Naive B cell (primary cell): ENCODE measurements at regions not wholly inside any gene's neighbourhood (a gene's known extent, or its start where the extent isn't known, plus 50 kb on each side); places are given as distances from the start of the nearest gene placed in this dataset.
"Not testable (repeated sequence)": the region's sequence is repeated elsewhere in the genome, so short reads cannot be mapped to it uniquely, and the experiment has no call there.

ENCODE experiments used
- ATAC-seq, 2 donors: fragments of 150-1000 bp; cut with Tn5 transposase; 2 replicates each; pipeline ENCODE4 v1.10.0; 2021; ENCODE audit warnings: low read depth in 2 of 2, mild to moderate bottlenecking in 2 of 2, moderate library complexity in 2 of 2
- DNase-seq: peaks from one replicate; pipeline ENCODE4 v3.0.0; 2022
- H3K27ac Mint-ChIP-seq, 6 donors: one replicate each; pipeline ENCODE4 v1.8.0; 2020 to 2022; ENCODE audit warnings: mild to moderate bottlenecking in 6 of 6, mixed read lengths in 6 of 6, moderate library complexity in 5 of 6, inconsistent platforms in 2 of 6
- H3K27me3 Mint-ChIP-seq, 3 donors: one replicate each; pipeline ENCODE4 v1.8.0; 2021 to 2022; ENCODE audit warnings: mixed read lengths in 3 of 3, mild to moderate bottlenecking in 1 of 3
- H3K36me3 Mint-ChIP-seq, 2 donors: one replicate each; pipeline ENCODE4 v1.8.0; 2020 to 2022; ENCODE audit warnings: mixed read lengths in 2 of 2, inconsistent platforms in 1 of 2, mild to moderate bottlenecking in 1 of 2
- H3K4me1 Mint-ChIP-seq, 3 donors: one replicate each; pipeline ENCODE4 v1.8.0; 2020 to 2022; ENCODE audit warnings: mixed read lengths in 3 of 3, inconsistent platforms in 1 of 3, mild to moderate bottlenecking in 1 of 3, moderate library complexity in 1 of 3
- H3K4me3 Mint-ChIP-seq, 8 donors: one replicate each; pipeline ENCODE4 v1.8.0; 2020 to 2022; ENCODE audit warnings: mild to moderate bottlenecking in 8 of 8, mixed read lengths in 8 of 8, moderate library complexity in 8 of 8, inconsistent platforms in 2 of 8
- H3K9me3 Mint-ChIP-seq, 7 donors: one replicate each; pipeline ENCODE4 v1.8.0; 2020 to 2022; ENCODE audit warnings: mixed read lengths in 7 of 7, mild to moderate bottlenecking in 5 of 7, inconsistent platforms in 2 of 7, moderate library complexity in 1 of 7

DNA sequence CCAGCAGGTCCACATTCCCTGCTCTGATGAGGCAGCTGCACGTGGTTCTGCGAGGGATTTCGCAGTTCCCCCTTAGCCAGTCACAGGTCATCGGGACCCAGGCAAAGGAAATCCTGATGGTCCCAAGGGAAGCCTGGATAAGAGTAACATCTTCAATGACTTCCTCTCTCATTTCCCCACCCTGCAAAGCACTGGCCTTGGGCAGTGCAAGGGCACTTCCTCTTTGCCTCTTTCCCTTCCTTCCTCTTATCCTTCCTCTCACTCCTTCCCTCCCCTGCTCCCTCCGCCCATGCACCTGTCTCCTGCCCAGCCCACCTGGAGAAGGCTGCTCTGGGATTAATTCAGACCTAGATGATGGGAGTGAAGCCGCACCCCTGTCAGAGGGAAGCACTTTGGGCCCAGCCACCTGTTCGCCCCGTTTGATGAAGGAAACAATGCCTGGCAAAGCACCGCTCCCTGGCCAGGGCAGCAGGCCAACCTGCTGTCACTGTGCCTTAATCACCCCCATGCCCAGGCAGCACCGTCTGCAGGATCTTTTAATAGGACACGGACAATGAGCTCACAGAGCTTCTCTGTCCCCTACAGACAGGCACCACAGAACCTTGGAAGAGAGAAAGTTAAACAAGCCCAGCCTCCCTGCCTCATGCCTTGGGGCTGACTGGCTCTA lies 113.5 kb upstream of the PABPC3 start:
- DNase-seq, result no peak
- no peaks in the 10 kb centered on the region for H3K9me3 Mint-ChIP-seq
- peaks cover 3 to 9% (median 4%) of the 10 kb centered on the region in 3 donors for H3K4me1 Mint-ChIP-seq
- H3K27me3 Mint-ChIP-seq, result peaks cover 19 to 49% (median 40%) of the 10 kb centered on the region in 3 donors
- no peak for ATAC-seq
- H3K36me3 Mint-ChIP-seq, result no peaks in the 10 kb centered on the region
- H3K4me3 Mint-ChIP-seq, result no peak overlapping the region
- peak overlapping the region in 1 of 6 donors; percentile 83 for H3K27ac Mint-ChIP-seq

DNA sequence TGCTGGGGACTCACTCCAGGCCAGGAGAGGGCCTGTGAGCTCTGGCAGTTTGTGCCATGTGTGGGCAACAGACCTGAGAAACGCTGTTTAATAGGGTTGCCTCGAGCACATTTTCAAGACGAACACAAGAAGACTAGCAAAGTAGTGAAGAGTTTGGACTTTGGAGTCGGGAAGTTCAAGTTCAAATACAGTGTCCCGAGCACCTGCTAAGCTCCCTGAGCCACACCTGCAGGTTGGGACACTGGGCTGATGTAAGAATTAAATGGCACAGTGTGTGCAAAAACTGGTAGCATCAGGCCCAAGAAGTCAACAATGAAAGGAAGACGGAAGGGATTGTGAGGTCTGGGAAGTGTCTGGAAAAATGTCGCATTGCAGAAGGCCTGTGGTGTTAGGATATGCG lies 112.8 kb upstream of the PABPC3 start:
- Mint-ChIP-seq H3K9me3 (no peaks in the 10 kb centered on the region), H3K4me3 (no peak overlapping the region), H3K4me1 (peaks cover 3 to 9% (median 4%) of the 10 kb centered on the region in 3 donors), H3K27ac (no peak overlapping the region), H3K27me3 (peaks cover 25 to 54% (median 42%) of the 10 kb centered on the region in 3 donors), H3K36me3 (no peaks in the 10 kb centered on the region)
- ATAC-seq, result no peak
- DNase-seq, result no peak

DNA sequence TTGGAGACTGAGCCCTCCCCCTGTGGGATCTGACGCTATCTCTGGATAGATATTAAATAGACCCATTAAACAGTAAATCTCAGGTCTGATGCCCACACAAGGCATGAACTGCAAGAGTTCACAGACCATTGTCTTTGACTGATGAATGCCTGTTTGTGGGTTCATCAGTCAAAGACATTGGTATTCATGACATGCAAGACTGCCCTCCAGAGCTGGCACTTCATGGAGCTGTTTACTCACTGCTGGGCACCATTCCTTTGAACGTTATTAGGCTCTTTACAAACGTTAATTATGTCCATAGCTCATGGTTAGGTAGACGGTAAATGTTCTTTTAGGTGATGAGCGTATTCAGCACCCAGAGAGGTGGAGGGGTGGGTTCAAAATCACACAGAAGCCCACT lies 111.8 kb upstream of the PABPC3 start:
- H3K36me3 Mint-ChIP-seq, result no peaks in the 10 kb centered on the region

DNA sequence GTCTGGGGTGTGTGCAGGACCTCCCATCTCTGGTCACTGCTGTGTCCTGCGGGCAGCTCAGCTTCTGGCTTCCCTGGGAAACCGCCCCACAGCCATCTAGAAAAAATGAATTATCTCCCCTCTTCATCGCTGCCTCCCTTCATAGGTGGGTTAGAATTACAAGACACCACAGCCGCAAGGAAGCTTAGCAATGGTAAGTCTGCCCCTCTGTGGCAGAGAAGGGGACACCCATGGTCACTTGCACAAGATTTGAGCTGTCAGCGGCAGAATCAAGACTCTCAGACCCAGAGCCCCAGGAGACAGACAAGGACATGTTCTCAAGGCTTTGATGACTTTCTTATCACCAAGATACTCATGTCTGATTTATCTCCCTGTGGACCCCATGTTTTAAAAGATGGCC lies 110.8 kb upstream of the PABPC3 start:
- H3K27me3 Mint-ChIP-seq, result peaks cover 26 to 66% (median 49%) of the 10 kb centered on the region in 3 donors
- H3K27ac Mint-ChIP-seq, result no peak overlapping the region
- no peaks in the 10 kb centered on the region for H3K36me3 Mint-ChIP-seq
- peaks cover 4 to 9% (median 6%) of the 10 kb centered on the region in 3 donors for H3K4me1 Mint-ChIP-seq
- no peak overlapping the region for H3K4me3 Mint-ChIP-seq
- no peaks in the 10 kb centered on the region for H3K9me3 Mint-ChIP-seq
- no peak for DNase-seq
- ATAC-seq, result no peak

More for the DNA sequence above, 111.8 kb upstream of the PABPC3 start:
- ATAC-seq (no peak), DNase-seq (no peak)
- peak overlapping the region in 1 of 6 donors; percentile 7 for H3K27ac Mint-ChIP-seq
- H3K4me1 Mint-ChIP-seq, result peaks cover 4 to 9% (median 4%) of the 10 kb centered on the region in 3 donors
- peak overlapping the region in 1 of 8 donors; percentile 45 for H3K4me3 Mint-ChIP-seq
- H3K27me3 Mint-ChIP-seq, result peaks cover 26 to 62% (median 49%) of the 10 kb centered on the region in 3 donors
- no peaks in the 10 kb centered on the region for H3K9me3 Mint-ChIP-seq

DNA sequence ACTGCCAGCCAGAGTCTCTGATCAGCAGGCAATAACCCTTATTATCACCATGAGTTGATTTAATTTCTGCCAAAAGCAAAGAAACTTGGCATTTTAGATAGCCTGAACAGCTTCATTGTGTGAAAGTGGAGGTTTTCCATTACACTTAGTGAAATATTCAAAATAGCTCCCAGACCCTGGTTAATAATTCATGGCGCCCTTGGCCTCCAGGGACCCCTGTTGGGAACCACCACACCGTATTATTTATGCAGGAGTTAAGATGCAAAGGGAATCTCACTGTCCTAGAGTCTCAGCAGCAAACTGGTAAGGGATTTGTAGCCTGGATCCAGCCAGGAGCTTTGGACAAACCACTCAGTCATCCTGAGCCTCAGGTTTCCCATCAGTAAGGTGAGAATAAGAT lies 110.0 kb upstream of the PABPC3 start:
- no peak for DNase-seq

DNA sequence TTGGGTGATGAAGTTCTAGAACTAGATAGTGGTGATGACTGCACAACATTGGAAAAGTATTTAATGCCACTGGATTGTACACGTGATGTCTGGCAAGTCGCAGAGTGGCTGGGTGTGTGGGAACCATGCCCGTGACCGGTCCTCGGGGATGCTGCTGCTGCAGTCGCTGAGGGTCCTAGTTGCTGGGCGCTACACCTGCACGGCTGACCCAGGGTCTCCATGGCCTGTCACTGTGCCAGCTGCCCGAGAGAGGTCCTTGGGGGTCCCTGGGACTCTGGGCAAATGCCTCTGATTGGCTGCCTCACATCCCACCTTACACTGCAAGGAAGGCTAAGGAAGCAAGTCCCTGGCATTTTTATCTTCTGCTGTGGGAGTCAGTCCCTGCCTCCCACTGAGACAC lies 109.1 kb upstream of the PABPC3 start:
- DNase-seq, result no peak
- H3K4me1 Mint-ChIP-seq, result peaks cover 0 to 9% (median 6%) of the 10 kb centered on the region in 3 donors
- no peak overlapping the region for H3K27ac Mint-ChIP-seq
- H3K27me3 Mint-ChIP-seq, result peaks cover 31 to 83% (median 51%) of the 10 kb centered on the region in 3 donors
- H3K9me3 Mint-ChIP-seq, result no peaks in the 10 kb centered on the region
- H3K4me3 Mint-ChIP-seq, result no peak overlapping the region
- no peaks in the 10 kb centered on the region for H3K36me3 Mint-ChIP-seq
- ATAC-seq, result no peak

More for the DNA sequence above, 110.0 kb upstream of the PABPC3 start:
- no peaks in the 10 kb centered on the region for H3K9me3 Mint-ChIP-seq
- H3K27ac Mint-ChIP-seq, result no peak overlapping the region
- H3K36me3 Mint-ChIP-seq, result no peaks in the 10 kb centered on the region
- H3K4me3 Mint-ChIP-seq, result no peak overlapping the region
- no peak for ATAC-seq
- H3K4me1 Mint-ChIP-seq, result peaks cover 4 to 9% (median 6%) of the 10 kb centered on the region in 3 donors
- peaks cover 26 to 74% (median 44%) of the 10 kb centered on the region in 3 donors for H3K27me3 Mint-ChIP-seq

DNA sequence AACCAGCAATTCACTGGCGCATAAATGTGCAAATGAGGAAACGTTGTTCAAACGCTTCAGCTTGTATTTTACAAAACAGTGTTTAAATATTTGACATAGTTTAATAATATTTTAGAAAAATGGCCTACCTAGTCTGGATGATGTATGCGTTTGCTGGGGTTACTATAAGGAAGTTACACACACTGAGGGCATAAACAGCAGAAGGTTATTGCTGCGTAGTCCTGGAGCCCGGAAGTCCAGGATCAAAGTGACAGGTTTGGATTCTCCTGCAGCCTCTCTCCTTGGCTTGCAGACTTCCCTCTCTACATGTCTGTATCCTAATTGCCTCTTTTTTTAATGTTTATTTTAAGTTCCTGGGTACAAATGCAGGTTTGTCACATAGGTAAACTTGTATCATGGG lies 106.0 kb upstream of the PABPC3 start:
- H3K27ac Mint-ChIP-seq, DNase-seq, ATAC-seq, H3K4me1 Mint-ChIP-seq, H3K36me3 Mint-ChIP-seq, H3K9me3 Mint-ChIP-seq: not testable (repeated sequence)
- Mint-ChIP-seq H3K4me3 (peak overlapping the region in 1 of 8 donors; percentile 2), H3K27me3 (peaks cover 31 to 57% (median 42%) of the 10 kb centered on the region in 3 donors)

DNA sequence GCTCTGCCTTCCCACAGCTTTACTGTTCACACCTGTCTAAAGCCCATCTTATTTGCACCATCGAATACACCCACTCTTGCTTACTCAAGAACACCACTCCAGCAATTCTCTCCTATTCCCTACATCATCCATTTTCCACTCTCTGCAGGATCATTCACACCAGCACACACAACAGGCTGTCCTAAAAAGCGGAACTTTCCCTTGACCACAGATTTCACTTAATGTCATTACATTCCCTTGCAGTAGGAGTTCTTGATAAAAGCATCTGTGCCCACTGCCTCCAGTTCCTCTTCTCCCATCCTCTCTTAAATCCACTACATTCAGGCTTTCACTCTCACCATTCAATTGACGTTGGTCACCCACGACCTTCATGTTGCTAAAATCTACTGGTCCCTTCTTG lies 103.0 kb upstream of the PABPC3 start:
- H3K4me1 Mint-ChIP-seq, DNase-seq, H3K27ac Mint-ChIP-seq, H3K9me3 Mint-ChIP-seq, H3K4me3 Mint-ChIP-seq, ATAC-seq, H3K36me3 Mint-ChIP-seq: not testable (repeated sequence)
- H3K27me3 Mint-ChIP-seq, result peaks cover 25 to 38% (median 27%) of the 10 kb centered on the region in 3 donors

DNA sequence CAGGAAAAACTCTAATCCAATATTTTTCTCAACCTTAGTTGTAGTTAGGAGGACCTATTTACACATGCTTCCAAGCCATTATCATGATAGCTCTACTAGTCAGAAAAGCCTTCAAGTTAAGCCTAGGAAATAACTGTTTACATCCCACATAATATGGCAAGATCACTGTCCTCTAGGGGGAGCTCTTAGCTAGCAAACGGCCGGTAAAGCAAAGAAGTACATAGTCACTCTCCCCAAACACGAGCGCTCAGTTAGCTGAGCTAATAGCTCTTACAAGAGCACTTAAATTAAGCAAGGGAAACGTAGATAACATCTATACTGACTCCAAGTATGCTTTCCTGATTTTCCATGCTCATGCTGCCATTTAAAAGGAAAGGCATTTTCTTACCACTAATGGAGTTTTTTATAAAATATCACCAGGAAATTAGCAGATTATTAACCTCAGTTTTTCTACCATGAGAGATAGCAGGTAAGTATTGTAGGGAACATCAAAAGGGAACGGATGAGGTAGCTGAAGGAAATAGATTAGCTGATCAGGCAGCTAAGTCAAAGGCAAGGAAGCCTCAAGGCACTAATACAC lies 100.6 kb upstream of the PABPC3 start:
- ATAC-seq (peak; percentile 75 to 76), DNase-seq (peak; percentile 49)
- no peaks in the 10 kb centered on the region for H3K36me3 Mint-ChIP-seq
- no peaks in the 10 kb centered on the region for H3K9me3 Mint-ChIP-seq
- no peak overlapping the region for H3K4me3 Mint-ChIP-seq
- H3K27ac Mint-ChIP-seq, result no peak overlapping the region
- peaks cover 0 to 6% (median 3%) of the 10 kb centered on the region in 3 donors for H3K4me1 Mint-ChIP-seq
- peaks cover 39 to 42% (median 40%) of the 10 kb centered on the region in 3 donors for H3K27me3 Mint-ChIP-seq

DNA sequence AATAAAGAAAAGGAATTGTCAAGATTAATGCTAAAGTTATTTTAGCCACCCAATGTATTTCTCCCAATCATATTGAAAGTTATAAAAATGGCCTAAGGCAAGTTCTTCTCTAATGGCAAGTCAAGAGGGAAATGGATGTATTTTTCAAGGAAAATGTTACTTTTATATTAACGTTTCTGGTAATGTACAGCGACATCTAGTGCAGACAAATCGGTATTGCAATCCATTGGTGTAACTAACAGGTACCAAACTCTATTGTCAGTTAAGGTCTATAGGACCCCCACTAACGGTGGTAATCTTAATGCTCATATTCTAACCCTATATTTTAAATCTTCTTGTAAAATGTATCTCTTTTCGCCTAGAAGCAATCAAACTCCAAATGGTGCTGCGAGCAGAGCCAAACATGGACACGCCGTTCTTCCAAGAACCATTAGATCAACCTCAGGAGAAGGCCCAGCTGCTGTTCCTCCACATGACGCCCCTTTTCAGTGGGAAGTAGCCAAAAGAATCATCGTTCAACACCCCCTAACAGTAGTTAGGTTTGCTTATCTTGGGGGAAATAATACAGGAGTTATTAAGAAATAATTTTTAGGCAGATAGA lies 98.5 kb upstream of the PABPC3 start:
- Mint-ChIP-seq H3K4me3 (no peak overlapping the region), H3K27me3 (peaks cover 43 to 48% (median 46%) of the 10 kb centered on the region in 3 donors), H3K9me3 (no peaks in the 10 kb centered on the region), H3K27ac (peak overlapping the region in 1 of 6 donors; percentile 54), H3K4me1 (peaks cover 0 to 6% (median 3%) of the 10 kb centered on the region in 3 donors), H3K36me3 (no peaks in the 10 kb centered on the region)
- ATAC-seq (no peak), DNase-seq (peak; percentile 20)

DNA sequence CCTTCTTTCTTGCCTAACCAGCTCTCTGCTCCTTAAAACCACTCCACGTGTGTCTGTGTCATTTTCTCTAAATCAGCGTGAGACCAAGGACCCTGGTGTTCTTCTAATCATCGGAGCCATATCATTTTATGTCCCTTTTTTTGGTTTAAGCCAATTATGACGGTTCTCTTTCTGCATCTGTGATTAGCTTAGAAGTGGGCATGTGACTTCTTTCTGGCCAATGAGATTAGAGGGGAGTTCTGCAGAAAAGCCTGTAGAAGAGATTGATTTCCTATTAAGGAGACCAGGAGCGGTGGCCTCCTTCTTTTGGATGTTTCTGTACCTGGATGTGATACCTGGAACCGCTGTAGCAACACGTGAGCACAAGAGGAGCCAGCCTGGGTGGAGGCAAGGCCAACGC lies 97.5 kb upstream of the PABPC3 start:
- no peaks in the 10 kb centered on the region for H3K9me3 Mint-ChIP-seq
- no peaks in the 10 kb centered on the region for H3K36me3 Mint-ChIP-seq
- H3K4me3 Mint-ChIP-seq, result no peak overlapping the region
- ATAC-seq (no peak), DNase-seq (no peak)
- H3K27me3 Mint-ChIP-seq, result peaks cover 48 to 56% (median 53%) of the 10 kb centered on the region in 3 donors
- no peak overlapping the region for H3K27ac Mint-ChIP-seq
- H3K4me1 Mint-ChIP-seq, result peaks cover 0 to 6% (median 3%) of the 10 kb centered on the region in 3 donors

DNA sequence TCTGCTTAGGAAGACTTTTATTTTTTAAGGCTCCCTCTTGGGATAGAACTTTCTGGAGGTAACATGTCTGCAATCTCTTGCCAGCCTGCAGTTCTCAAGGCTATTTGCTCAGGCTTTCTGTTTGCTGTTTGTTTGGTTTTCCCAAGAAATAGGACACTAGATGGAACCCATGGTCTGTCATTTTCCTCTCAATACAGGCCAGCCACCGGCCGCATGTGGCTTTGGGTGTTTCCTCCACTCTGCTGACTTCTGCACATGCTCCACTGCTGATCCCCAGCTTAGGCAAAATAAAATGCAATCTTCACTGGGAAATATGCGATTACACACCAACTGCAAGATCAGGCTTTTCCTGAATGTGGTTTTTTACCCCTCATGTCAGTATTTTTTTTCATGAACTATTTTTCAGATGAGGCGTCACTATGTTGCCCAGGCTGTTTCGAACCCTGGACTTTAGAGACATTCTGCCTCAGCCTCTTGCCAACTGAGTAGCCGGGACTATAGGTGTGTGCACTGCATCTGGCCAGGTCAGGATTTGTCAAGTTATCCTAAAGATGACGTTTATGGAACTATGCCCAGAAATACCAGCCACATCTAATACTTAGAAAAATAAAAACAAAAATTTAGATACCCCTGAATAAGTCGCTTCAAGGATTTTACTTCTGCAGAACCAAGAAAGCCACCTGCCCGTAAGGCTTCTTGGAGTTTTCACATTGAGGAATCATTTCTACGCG lies 94.3 kb upstream of the PABPC3 start:
- no peak for DNase-seq
- no peak overlapping the region for H3K27ac Mint-ChIP-seq
- H3K9me3 Mint-ChIP-seq, result peaks cover 0 to 2% (median 0%) of the 10 kb centered on the region in 7 donors
- peaks cover 40 to 58% (median 53%) of the 10 kb centered on the region in 3 donors for H3K27me3 Mint-ChIP-seq
- no peak for ATAC-seq
- H3K36me3 Mint-ChIP-seq, result no peaks in the 10 kb centered on the region
- peaks cover 0 to 4% (median 0%) of the 10 kb centered on the region in 3 donors for H3K4me1 Mint-ChIP-seq
- H3K4me3 Mint-ChIP-seq, result no peak overlapping the region

DNA sequence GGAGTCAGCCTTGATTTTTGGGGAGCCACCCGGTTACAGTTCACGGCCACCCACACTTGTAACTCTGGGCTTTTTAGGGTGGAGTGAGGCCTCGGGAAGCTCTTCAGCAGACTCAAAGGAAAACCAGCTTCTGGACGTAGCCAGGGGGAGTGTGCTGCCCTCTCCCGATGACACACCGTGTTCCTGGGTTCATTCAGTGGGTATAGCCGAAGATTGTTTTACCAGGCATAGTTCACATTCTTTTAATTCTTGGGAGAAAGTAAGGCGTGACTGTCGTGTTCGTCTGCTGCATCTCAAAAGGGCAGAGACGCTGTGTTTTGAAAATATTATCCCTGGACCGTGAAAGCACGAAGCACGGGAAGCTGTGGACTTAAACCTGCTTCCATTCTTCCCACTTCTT lies 93.6 kb upstream of the PABPC3 start:
- not testable (repeated sequence) for H3K4me1 Mint-ChIP-seq, ATAC-seq, H3K36me3 Mint-ChIP-seq, H3K9me3 Mint-ChIP-seq, H3K4me3 Mint-ChIP-seq, DNase-seq, H3K27ac Mint-ChIP-seq
- H3K27me3 Mint-ChIP-seq, result peaks cover 40 to 56% (median 53%) of the 10 kb centered on the region in 3 donors
